Lower leg skin (tissue), 4 donors: ENCODE measurements at regions not wholly inside any gene's neighbourhood (a gene's known extent, or its start where the extent isn't known, plus 50 kb on each side); places are given as distances from the start of the nearest gene placed in this dataset.

Experiments used
- DNase-seq, 2 donors: peaks; one replicate each; pipeline ENCODE4 v3.0.0-alpha.2; 2019; ENCODE audit warnings: low spot score in 2 of 2
- H3K4me3 ChIP-seq: fragments of 200-600 bp; sonication (generic); 2 replicates; pipeline ENCODE4 v1.5.1; 2017; ENCODE audit warnings: mild to moderate bottlenecking, low read depth; ENCODE audit not compliant: poor library complexity, severe bottlenecking
- CTCF ChIP-seq, 3 donors: fragments of 450-650 bp; IDR thresholded peaks; one replicate each; pipeline ENCODE4 v1.5.1; 2016; ENCODE audit warnings: antibody characterized with exemption in 3 of 3, mild to moderate bottlenecking in 3 of 3, moderate library complexity in 2 of 3
- POLR2A ChIP-seq, 2 donors: fragments of 450-650 bp; IDR thresholded peaks; one replicate each; pipeline ENCODE4 v1.6.1; 2016 to 2017; ENCODE audit warnings: antibody characterized with exemption in 2 of 2, mild to moderate bottlenecking in 1 of 2, moderate library complexity in 1 of 2
- WGBS, 2 donors: methylation state at CpG; one replicate each; pipeline ENCODE4 v1.1.5; 2018; 5-methylcytosine and 5-hydroxymethylcytosine counted together
- intact Hi-C: fragments of 100-400 bp; cut with DNase I; formaldehyde crosslinking; loops from one replicate; pipeline ENCODE4 v1.15.0; 2023; ENCODE audit warnings: low total_unique reads

- DNase-seq: no peak
- H3K4me3 ChIP-seq: no peak overlapping the region
- TF ChIP-seq CTCF (IDR thresholded peaks at IDR 0.05): no peak
- no peak for TF ChIP-seq POLR2A (IDR thresholded peaks at IDR 0.05)
- WGBS, 2 donors: 85 to 88% methylated on average over 9 of the region's 9 CpGs
- intact Hi-C loops: no loop called here
Measured at GRCh38 chr4:14267373-14268060, 640.0 kb upstream of the BOD1L1 start.

- H3K4me3 ChIP-seq: no peak overlapping the region
- TF ChIP-seq CTCF (IDR thresholded peaks at IDR 0.05) (no peak), POLR2A (IDR thresholded peaks at IDR 0.05) (no peak)
- DNase-seq: peak in 1 of 2 donors; percentile 37
- WGBS, 2 donors: 49 to 53% methylated on average over 3 of the region's 3 CpGs
- intact Hi-C loops: no loop called here
Measured at GRCh38 chr4:14269824-14270223, 642.3 kb upstream of the BOD1L1 start.

GRCh38 chr4:14272206-14272605 is 644.7 kb upstream of the BOD1L1 start:
- WGBS, 2 donors: 62 to 77% methylated on average over 1 of the region's 1 CpG
- intact Hi-C loops: no loop called here
- DNase-seq: no peak
- TF ChIP-seq CTCF (IDR thresholded peaks at IDR 0.05) (no peak), POLR2A (IDR thresholded peaks at IDR 0.05) (no peak)
- H3K4me3 ChIP-seq: no peak overlapping the region

- intact Hi-C loops: no loop called here
- TF ChIP-seq POLR2A (IDR thresholded peaks at IDR 0.05): no peak
- H3K4me3 ChIP-seq: no peak overlapping the region
- DNase-seq: no peak
- WGBS, 2 donors: 73 to 78% methylated on average over 4 of the region's 4 CpGs
Measured at GRCh38 chr4:14277505-14277904, 650.0 kb upstream of the BOD1L1 start.

- no peak for TF ChIP-seq POLR2A (IDR thresholded peaks at IDR 0.05)
- TF ChIP-seq CTCF (IDR thresholded peaks at IDR 0.05): no peak
- no peak for DNase-seq
- 75 to 82% methylated on average over 1 of the region's 1 CpG for WGBS, 2 donors
- no peak overlapping the region for H3K4me3 ChIP-seq
- intact Hi-C loops: no loop called here
Measured at GRCh38 chr4:14280567-14280966, 653.0 kb upstream of the BOD1L1 start.

- intact Hi-C loops: no loop called here
- TF ChIP-seq CTCF (IDR thresholded peaks at IDR 0.05): no peak
- TF ChIP-seq POLR2A (IDR thresholded peaks at IDR 0.05): no peak
- H3K4me3 ChIP-seq: no peak overlapping the region
- DNase-seq: no peak
Measured at GRCh38 chr4:14284578-14284977, 657.1 kb upstream of the BOD1L1 start.
